Panc1 (cell line): ENCODE measurements at regions not wholly inside any gene's neighbourhood (a gene's known extent, or its start where the extent isn't known, plus 50 kb on each side); places are given as distances from the start of the nearest gene placed in this dataset.

Experiments
- ATAC-seq: fragments of 200-7000 bp; cut with Tn5 transposase; 2 replicates; pipeline ENCODE4 v1.9.1; 2020; ENCODE audit warnings: mild to moderate bottlenecking, moderate library complexity
- BruUV-seq: library from RNA; stranded (reverse); fragments of 400-500 nt; replicated peaks from 2 replicates; lab custom pipeline; 2021; lab: Mats Ljungman, UMichigan
- CTCF ChIA-PET: fragments of 300-600 bp; sonication (Branson Sonifier 250); formaldehyde crosslinking; loops from one replicate; lab custom pipeline; 2022; ENCODE audit warnings: antibody characterized with exemption; lab: Charles Lee
- POLR2A ChIA-PET: fragments of 300-600 bp; sonication (Branson Sonifier 250); formaldehyde crosslinking; loops from one replicate; lab custom pipeline; 2022; ENCODE audit warnings: antibody characterized with exemption; lab: Charles Lee
- DNase-seq: peaks from one replicate; pipeline ENCODE4 v3.0.0-alpha.2; 2010; ENCODE audit warnings: low read depth, low spot score
- H3K27ac ChIP-seq: 2 replicates; pipeline ENCODE4 v1.5.1; 2011; ENCODE audit warnings: mild to moderate bottlenecking, low read length, inconsistent platforms
- H3K27me3 ChIP-seq: fragments of 200-500 bp; sonication (Bioruptor generic); 2 replicates; pipeline ENCODE4 v1.6.0; 2014; ENCODE audit warnings: low read length, inconsistent platforms; ENCODE audit not compliant: control insufficient read depth, insufficient read depth
- H3K36me3 ChIP-seq: fragments of 200-500 bp; sonication (Bioruptor generic); 2 replicates; pipeline ENCODE4 v1.5.1; 2014; ENCODE audit warnings: inconsistent platforms, mild to moderate bottlenecking, low read length, moderate library complexity; ENCODE audit not compliant: control insufficient read depth, insufficient read depth
- H3K4me1 ChIP-seq: 2 replicates; pipeline ENCODE4 v1.5.1; 2011; ENCODE audit warnings: inconsistent platforms, mild to moderate bottlenecking, low read length, moderate library complexity; ENCODE audit not compliant: control insufficient read depth, insufficient read depth
- H3K4me3 ChIP-seq, 2 experiments: 2 replicates each; pipeline ENCODE4 v1.5.1; 2011 to 2012; ENCODE audit warnings: low read depth in 2 of 2, low read length in 2 of 2, mild to moderate bottlenecking in 2 of 2, inconsistent platforms in 1 of 2, moderate library complexity in 1 of 2
- H3K9me3 ChIP-seq: fragments of 200-500 bp; sonication (Bioruptor generic); 2 replicates; pipeline ENCODE4 v1.5.1; 2014; ENCODE audit warnings: low read depth, mild to moderate bottlenecking, inconsistent platforms, low read length, moderate library complexity; ENCODE audit not compliant: control insufficient read depth, insufficient read depth
- CTCF ChIP-seq: fragments of 450-650 bp; IDR thresholded peaks from 2 replicates; pipeline ENCODE4 v1.5.1; 2017; ENCODE audit warnings: mild to moderate bottlenecking
- POLR2AphosphoS5 ChIP-seq: IDR thresholded peaks from 2 replicates; pipeline ENCODE4 v1.6.1; 2012; ENCODE audit warnings: mild to moderate bottlenecking, low read depth, low read length, moderate library complexity
- REST ChIP-seq, 2 experiments: IDR thresholded peaks; 2 replicates each; pipeline ENCODE4 v1.6.1; 2011 to 2012; ENCODE audit warnings: low read depth in 2 of 2, control low read depth in 1 of 2, low read length in 1 of 2, mild to moderate bottlenecking in 1 of 2, moderate library complexity in 1 of 2; ENCODE audit not compliant: insufficient read depth in 1 of 2
- SIN3A ChIP-seq: IDR thresholded peaks from 2 replicates; pipeline ENCODE4 v1.6.1; 2012; ENCODE audit warnings: low read depth, mild to moderate bottlenecking, low read length, moderate library complexity, borderline replicate concordance; ENCODE audit not compliant: insufficient read depth
- TCF7L2 ChIP-seq: IDR thresholded peaks from 2 replicates; pipeline ENCODE4 v1.6.1; 2011; ENCODE audit warnings: mild to moderate bottlenecking, low read depth, low read length, inconsistent platforms
- in situ Hi-C: cut with HindIII; loops from 2 replicates; pipeline ENCODE4 v1.10.0; 2016; ENCODE audit warnings: low sequenced_read_pairs, low pct_unique_long_range_greater_than_20kb
- intact Hi-C: fragments of 100-400 bp; cut with micrococcal nuclease; formaldehyde crosslinking; loops from one replicate; pipeline ENCODE4 v1.10.0; 2022; ENCODE audit not compliant: unreplicated experiment

- ChIA-PET POLR2A (no interaction called here), CTCF (no interaction called here)
- in situ Hi-C loops: no loop called here
- intact Hi-C loops: no loop called here
- no TSS peak for BruUV-seq
- Histone ChIP-seq H3K36me3 (no peaks in the 10 kb centered on the region), H3K27ac (no peak overlapping the region), H3K9me3 (no peaks in the 10 kb centered on the region), H3K4me3 (no peak overlapping the region), H3K27me3 (no peaks in the 10 kb centered on the region), H3K4me1 (no peaks in the 10 kb centered on the region)
- no peak for ATAC-seq
- no peak for DNase-seq
- TF ChIP-seq CTCF (no peak), SIN3A (no peak), REST (IDR thresholded peaks at IDR 0.05; ENCODE audit: insufficient read depth in 1 of 2, low read depth in 2 of 2, low read length in 1 of 2) (no peak), POLR2AphosphoS5 (no peak), TCF7L2 (no peak)
Measured at GRCh38 chr11:23272095-23272494, 411.8 kb upstream of the CCDC179 start.

- Histone ChIP-seq H3K4me3 (no peak overlapping the region), H3K9me3 (no peaks in the 10 kb centered on the region), H3K27ac (no peak overlapping the region), H3K27me3 (no peaks in the 10 kb centered on the region), H3K36me3 (no peaks in the 10 kb centered on the region), H3K4me1 (no peaks in the 10 kb centered on the region)
- no peak for DNase-seq
- in situ Hi-C loops (no loop called here), intact Hi-C loops (no loop called here)
- BruUV-seq: no TSS peak
- CTCF ChIA-PET: no interaction called here
- no peak for ATAC-seq
- TF ChIP-seq CTCF (no peak), SIN3A (no peak), TCF7L2 (no peak), POLR2AphosphoS5 (no peak), REST (IDR thresholded peaks at IDR 0.05; ENCODE audit: insufficient read depth in 1 of 2, low read depth in 2 of 2, low read length in 1 of 2) (no peak)
- POLR2A ChIA-PET: no interaction called here
Measured at GRCh38 chr11:23278121-23278520, 417.8 kb upstream of the CCDC179 start.
